ENCODE measurements at regions not wholly inside any gene's neighbourhood (a gene's known extent, or its start where the extent isn't known, plus 50 kb on each side); places are given as distances from the start of the nearest gene placed in this dataset.

- 80 to 92% (median 87%) methylated on average over 4 of the region's 4 CpGs for WGBS, 4 donors
- TF ChIP-seq POLR2A (IDR thresholded peaks at IDR 0.05), result no peak
- TF ChIP-seq, protein P1, sequence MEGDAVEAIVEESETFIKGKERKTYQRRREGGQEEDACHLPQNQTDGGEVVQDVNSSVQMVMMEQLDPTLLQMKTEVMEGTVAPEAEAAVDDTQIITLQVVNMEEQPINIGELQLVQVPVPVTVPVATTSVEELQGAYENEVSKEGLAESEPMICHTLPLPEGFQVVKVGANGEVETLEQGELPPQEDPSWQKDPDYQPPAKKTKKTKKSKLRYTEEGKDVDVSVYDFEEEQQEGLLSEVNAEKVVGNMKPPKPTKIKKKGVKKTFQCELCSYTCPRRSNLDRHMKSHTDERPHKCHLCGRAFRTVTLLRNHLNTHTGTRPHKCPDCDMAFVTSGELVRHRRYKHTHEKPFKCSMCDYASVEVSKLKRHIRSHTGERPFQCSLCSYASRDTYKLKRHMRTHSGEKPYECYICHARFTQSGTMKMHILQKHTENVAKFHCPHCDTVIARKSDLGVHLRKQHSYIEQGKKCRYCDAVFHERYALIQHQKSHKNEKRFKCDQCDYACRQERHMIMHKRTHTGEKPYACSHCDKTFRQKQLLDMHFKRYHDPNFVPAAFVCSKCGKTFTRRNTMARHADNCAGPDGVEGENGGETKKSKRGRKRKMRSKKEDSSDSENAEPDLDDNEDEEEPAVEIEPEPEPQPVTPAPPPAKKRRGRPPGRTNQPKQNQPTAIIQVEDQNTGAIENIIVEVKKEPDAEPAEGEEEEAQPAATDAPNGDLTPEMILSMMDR (IDR thresholded peaks at IDR 0.05), result no peak
- intact Hi-C loops (cut with DNase I), result no loop called here
Measured at GRCh38 chr6:68247782-68248181, 387.3 kb upstream of the ADGRB3 start.

DNA sequence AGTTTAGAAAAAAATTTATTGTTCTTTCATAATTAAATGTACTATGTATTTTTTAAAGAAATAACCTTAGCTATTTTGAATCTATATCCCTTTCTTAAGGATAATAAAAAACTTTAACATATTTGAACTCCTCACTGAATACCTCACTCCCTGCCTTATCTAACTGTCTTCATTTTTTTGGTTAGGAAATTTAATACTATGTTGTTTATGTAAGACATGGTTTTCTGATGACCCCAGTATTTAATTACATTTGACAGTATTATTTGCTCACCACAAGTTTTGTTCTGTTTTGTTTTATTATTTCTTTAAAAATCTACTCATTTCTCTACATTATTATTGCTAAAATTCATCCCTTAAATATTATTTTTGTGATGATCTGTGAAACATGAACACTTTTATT is 394.4 kb upstream of the ADGRB3 start:
- TF ChIP-seq, protein P1 (IDR thresholded peaks at IDR 0.05), result no peak
- TF ChIP-seq POLR2A (IDR thresholded peaks at IDR 0.05), result no peak
- intact Hi-C loops (cut with DNase I), result no loop called here
- H3K27ac ChIP-seq, result no peak overlapping the region

More at GRCh38 chr6:68247782-68248181, 387.3 kb upstream of the ADGRB3 start:
- H3K27me3 ChIP-seq, result no peaks in the 10 kb centered on the region
- no peak for DNase-seq
- H3K27ac ChIP-seq, result no peak overlapping the region
- no peaks in the 10 kb centered on the region for H3K4me1 ChIP-seq (replicated peaks in 1 of 2)
- no peaks in the 10 kb centered on the region for H3K9me3 ChIP-seq (replicated peaks in 1 of 3)
- no peak overlapping the region for H3K4me3 ChIP-seq
- no peaks in the 10 kb centered on the region for H3K36me3 ChIP-seq (replicated peaks in 1 of 2)

GRCh38 chr6:68239034-68239433 is 396.0 kb upstream of the ADGRB3 start:
- no peak overlapping the region for H3K4me3 ChIP-seq

More for the DNA sequence above, 394.4 kb upstream of the ADGRB3 start:
- Histone ChIP-seq H3K4me3 (no peak overlapping the region), H3K9me3 (replicated peaks in 1 of 3) (no peaks in the 10 kb centered on the region), H3K27me3 (no peaks in the 10 kb centered on the region), H3K36me3 (replicated peaks in 1 of 2) (no peaks in the 10 kb centered on the region), H3K4me1 (replicated peaks in 1 of 2) (no peaks in the 10 kb centered on the region)
- DNase-seq, result no peak

DNA sequence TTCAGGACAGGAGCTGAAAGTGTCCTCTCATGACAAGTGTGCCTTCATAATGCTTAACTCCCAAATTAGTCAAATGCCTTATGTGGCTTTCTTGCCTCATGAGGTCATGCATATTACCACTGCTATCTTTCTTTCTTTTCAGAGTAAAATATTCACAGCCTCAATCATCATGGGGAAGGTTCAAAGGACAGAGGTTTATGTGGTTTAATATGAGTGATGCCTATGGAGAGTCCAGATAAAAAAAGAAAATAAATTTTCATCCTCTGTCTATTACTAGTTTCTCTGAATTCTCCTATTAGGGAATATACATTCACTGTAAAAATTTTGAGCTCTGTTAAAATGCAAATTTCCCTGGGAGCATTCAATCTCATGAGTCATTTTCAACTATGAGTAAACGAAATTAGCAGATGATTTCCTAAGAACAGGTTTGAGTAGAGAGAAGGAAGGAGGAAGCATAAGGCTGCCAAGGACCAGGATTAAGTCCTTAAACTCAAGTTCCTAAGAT is 396.9 kb upstream of the ADGRB3 start:
- intact Hi-C loops (cut with DNase I), result no loop called here
- Histone ChIP-seq H3K27ac (no peak overlapping the region), H3K4me3 (no peak overlapping the region), H3K4me1 (replicated peaks in 1 of 2) (no peaks in the 10 kb centered on the region), H3K9me3 (replicated peaks in 1 of 3) (no peaks in the 10 kb centered on the region), H3K36me3 (replicated peaks in 1 of 2) (no peaks in the 10 kb centered on the region), H3K27me3 (no peaks in the 10 kb centered on the region)
- 10 to 33% (median 17%) methylated on average over 1 of the region's 1 CpG for WGBS, 4 donors
- no peak for DNase-seq
- TF ChIP-seq POLR2A (IDR thresholded peaks at IDR 0.05), result no peak
- TF ChIP-seq, protein P1 (IDR thresholded peaks at IDR 0.05), result no peak

More at GRCh38 chr6:68239034-68239433, 396.0 kb upstream of the ADGRB3 start:
- Histone ChIP-seq H3K27ac (no peak overlapping the region), H3K36me3 (replicated peaks in 1 of 2) (no peaks in the 10 kb centered on the region), H3K4me1 (replicated peaks in 1 of 2) (no peaks in the 10 kb centered on the region), H3K9me3 (replicated peaks in 1 of 3) (no peaks in the 10 kb centered on the region), H3K27me3 (no peaks in the 10 kb centered on the region)
- intact Hi-C loops (cut with DNase I), result no loop called here
- TF ChIP-seq POLR2A (IDR thresholded peaks at IDR 0.05), result no peak
- TF ChIP-seq, protein P1 (IDR thresholded peaks at IDR 0.05), result no peak
- WGBS, 4 donors, result 47 to 66% (median 57%) methylated on average over 2 of the region's 2 CpGs
- DNase-seq, result no peak
